ENCODE measurements at regions not wholly inside any gene's neighbourhood (a gene's known extent, or its start where the extent isn't known, plus 50 kb on each side); places are given as distances from the start of the nearest gene placed in this dataset.

GRCh38 chr12:90501412-90501811, 453.6 kb downstream of the CCER1 start:
- TF ChIP-seq POLR2A (IDR thresholded peaks at IDR 0.05) (no peak), CTCF (IDR thresholded peaks at IDR 0.05) (no peak)
